Thyroid gland (tissue), 4 donors: ENCODE measurements at regions not wholly inside any gene's neighbourhood (a gene's known extent, or its start where the extent isn't known, plus 50 kb on each side); places are given as distances from the start of the nearest gene placed in this dataset.

Source experiments
- DNase-seq, 2 donors: peaks; one replicate each; pipeline ENCODE4 v3.0.0-alpha.2; 2019
- H3K27ac ChIP-seq, 3 donors: fragments of 200-600 bp; sonication (generic); 1 replicate in 2 of 3; 2 replicates in 1 of 3; pipeline ENCODE4 v1.5.1; 2016 to 2019; ENCODE audit warnings: mild to moderate bottlenecking in 1 of 3, moderate library complexity in 1 of 3
- H3K27me3 ChIP-seq: fragments of 200-600 bp; sonication (generic); one replicate; pipeline ENCODE4 v1.5.1; 2019
- H3K36me3 ChIP-seq, 2 donors: fragments of 200-600 bp; sonication (generic); one replicate each; pipeline ENCODE4 v1.5.1; 2016 to 2019
- H3K4me1 ChIP-seq, 2 donors: fragments of 200-600 bp; sonication (generic); one replicate each; pipeline ENCODE4 v1.5.1; 2017 to 2019
- H3K4me3 ChIP-seq, 3 donors: fragments of 200-600 bp; sonication (generic); replicated peaks in 1 of 3; 1 replicate in 2 of 3; 2 replicates in 1 of 3; pipeline ENCODE4 v1.5.1; 2016; ENCODE audit warnings: mild to moderate bottlenecking in 1 of 3
- H3K9me3 ChIP-seq: fragments of 200-600 bp; sonication (generic); one replicate; pipeline ENCODE4 v1.5.1; 2017
- POLR2A ChIP-seq, 2 donors: fragments of 450-650 bp; IDR thresholded peaks; one replicate each; pipeline ENCODE4 v1.6.1; 2017; ENCODE audit warnings: antibody characterized with exemption in 2 of 2, mild to moderate bottlenecking in 2 of 2, moderate library complexity in 1 of 2
- WGBS, 2 donors: methylation state at CpG; one replicate each; pipeline ENCODE4 v1.1.5; 2017; 5-methylcytosine and 5-hydroxymethylcytosine counted together
- intact Hi-C: fragments of 100-400 bp; cut with DNase I; formaldehyde crosslinking; loops from one replicate; pipeline ENCODE4 v1.15.1; 2023
- TF ChIP-seq, protein P1 (sequence below), 6 experiments: fragments of 200-600 bp in 3 of 6; fragments of 450-650 bp in 3 of 6; sonication (generic) in 3 of 6; IDR thresholded peaks; one replicate each; pipeline ENCODE4 v1.5.1; 2016 to 2019; ENCODE audit warnings: antibody characterized with exemption in 6 of 6, mild to moderate bottlenecking in 2 of 6, inconsistent platforms in 1 of 6, moderate library complexity in 1 of 6

- intact Hi-C loops: no loop called here
- no peak for TF ChIP-seq POLR2A (IDR thresholded peaks at IDR 0.05)
- TF ChIP-seq, protein P1, sequence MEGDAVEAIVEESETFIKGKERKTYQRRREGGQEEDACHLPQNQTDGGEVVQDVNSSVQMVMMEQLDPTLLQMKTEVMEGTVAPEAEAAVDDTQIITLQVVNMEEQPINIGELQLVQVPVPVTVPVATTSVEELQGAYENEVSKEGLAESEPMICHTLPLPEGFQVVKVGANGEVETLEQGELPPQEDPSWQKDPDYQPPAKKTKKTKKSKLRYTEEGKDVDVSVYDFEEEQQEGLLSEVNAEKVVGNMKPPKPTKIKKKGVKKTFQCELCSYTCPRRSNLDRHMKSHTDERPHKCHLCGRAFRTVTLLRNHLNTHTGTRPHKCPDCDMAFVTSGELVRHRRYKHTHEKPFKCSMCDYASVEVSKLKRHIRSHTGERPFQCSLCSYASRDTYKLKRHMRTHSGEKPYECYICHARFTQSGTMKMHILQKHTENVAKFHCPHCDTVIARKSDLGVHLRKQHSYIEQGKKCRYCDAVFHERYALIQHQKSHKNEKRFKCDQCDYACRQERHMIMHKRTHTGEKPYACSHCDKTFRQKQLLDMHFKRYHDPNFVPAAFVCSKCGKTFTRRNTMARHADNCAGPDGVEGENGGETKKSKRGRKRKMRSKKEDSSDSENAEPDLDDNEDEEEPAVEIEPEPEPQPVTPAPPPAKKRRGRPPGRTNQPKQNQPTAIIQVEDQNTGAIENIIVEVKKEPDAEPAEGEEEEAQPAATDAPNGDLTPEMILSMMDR (IDR thresholded peaks at IDR 0.05): no peak
- Histone ChIP-seq H3K27ac (no peak overlapping the region), H3K4me3 (no peak overlapping the region), H3K9me3 (no peaks in the 10 kb centered on the region), H3K36me3 (no peaks in the 10 kb centered on the region), H3K27me3 (no peaks in the 10 kb centered on the region), H3K4me1 (peaks cover 8 to 29% of the 10 kb centered on the region in 2 donors)
- WGBS, 2 donors: 91% methylated on average over 4 of the region's 4 CpGs
- DNase-seq: no peak
These were observed 228.1 kb downstream of the PRL start for GRCh38 chr6:22068561-22069305.

DNA sequence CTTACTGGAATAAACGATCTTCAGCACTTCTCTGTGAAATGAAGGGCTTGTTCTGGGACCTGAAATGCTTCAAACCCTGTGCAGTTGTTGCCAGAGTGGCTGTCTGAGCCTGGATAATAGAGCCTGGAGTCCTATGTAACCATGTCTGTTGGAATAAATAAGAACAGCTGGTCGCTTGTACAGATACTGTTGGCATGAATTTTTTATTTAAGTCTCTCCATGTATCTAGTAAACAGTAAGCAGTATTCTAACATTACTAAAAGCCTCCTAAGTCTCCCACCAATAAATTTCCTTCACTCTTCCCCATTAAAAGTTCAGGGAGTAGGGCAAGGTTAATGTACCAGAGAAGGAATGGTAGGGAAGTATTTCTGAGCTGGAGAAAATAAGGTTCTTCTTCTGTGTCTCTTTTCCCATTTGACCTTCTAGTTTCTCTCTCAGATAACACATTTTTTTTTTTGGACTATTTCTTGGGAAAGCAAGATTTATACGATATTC is 227.5 kb downstream of the PRL start:
- 74 to 87% methylated on average over 3 of the region's 3 CpGs for WGBS, 2 donors
- H3K27me3 ChIP-seq: no peaks in the 10 kb centered on the region
- H3K36me3 ChIP-seq: no peaks in the 10 kb centered on the region
- intact Hi-C loops: no loop called here
- H3K27ac ChIP-seq: no peak overlapping the region
- no peak for TF ChIP-seq POLR2A (IDR thresholded peaks at IDR 0.05)
- TF ChIP-seq, protein P1 (IDR thresholded peaks at IDR 0.05): no peak
- no peaks in the 10 kb centered on the region for H3K9me3 ChIP-seq
- H3K4me3 ChIP-seq: no peak overlapping the region
- H3K4me1 ChIP-seq: peaks cover 8 to 25% of the 10 kb centered on the region in 2 donors
- no peak for DNase-seq

GRCh38 chr6:22071270-22072041 is 225.4 kb downstream of the PRL start:
- H3K36me3 ChIP-seq: no peaks in the 10 kb centered on the region
- no peak for TF ChIP-seq POLR2A (IDR thresholded peaks at IDR 0.05)
- TF ChIP-seq, protein P1 (IDR thresholded peaks at IDR 0.05): no peak
- H3K27ac ChIP-seq: peak overlapping the region in 2 of 3 donors; percentile 2 to 21
- peaks cover 6 to 20% of the 10 kb centered on the region in 2 donors for H3K4me1 ChIP-seq
- no peaks in the 10 kb centered on the region for H3K27me3 ChIP-seq
- no peak overlapping the region for H3K4me3 ChIP-seq
- peak; percentile 38 to 47 for DNase-seq
- WGBS, 2 donors: 36 to 43% methylated on average over 8 of the region's 8 CpGs
- no peaks in the 10 kb centered on the region for H3K9me3 ChIP-seq
- intact Hi-C loops: no loop called here

DNA sequence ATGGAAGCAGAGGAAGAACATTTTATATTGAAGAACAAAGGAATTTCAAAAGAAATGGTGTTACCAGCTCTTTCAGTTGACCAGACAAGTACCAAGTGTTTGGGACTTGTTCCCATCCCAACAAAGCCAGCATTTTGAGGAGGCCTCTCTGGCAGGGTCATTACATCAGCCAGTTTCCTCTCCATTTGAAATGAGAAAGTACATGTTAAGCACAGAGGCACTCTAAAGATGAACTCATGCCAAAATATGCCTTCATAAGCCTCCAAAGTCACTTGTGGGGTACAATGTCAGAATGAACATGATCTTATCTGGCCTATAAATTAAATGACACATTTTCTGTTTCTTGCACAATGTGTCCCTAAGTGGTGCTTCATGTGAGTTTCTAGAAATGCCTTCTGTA is 223.9 kb downstream of the PRL start:
- DNase-seq: no peak
- Histone ChIP-seq H3K27ac (no peak overlapping the region), H3K9me3 (no peaks in the 10 kb centered on the region), H3K4me3 (no peak overlapping the region), H3K4me1 (peaks cover 0 to 8% of the 10 kb centered on the region in 2 donors), H3K36me3 (no peaks in the 10 kb centered on the region), H3K27me3 (no peaks in the 10 kb centered on the region)
- intact Hi-C loops: no loop called here
- no peak for TF ChIP-seq POLR2A (IDR thresholded peaks at IDR 0.05)
- TF ChIP-seq, protein P1 (IDR thresholded peaks at IDR 0.05): no peak
